ENCODE measurements at regions not wholly inside any gene's neighbourhood (a gene's known extent, or its start where the extent isn't known, plus 50 kb on each side); places are given as distances from the start of the nearest gene placed in this dataset.

DNA sequence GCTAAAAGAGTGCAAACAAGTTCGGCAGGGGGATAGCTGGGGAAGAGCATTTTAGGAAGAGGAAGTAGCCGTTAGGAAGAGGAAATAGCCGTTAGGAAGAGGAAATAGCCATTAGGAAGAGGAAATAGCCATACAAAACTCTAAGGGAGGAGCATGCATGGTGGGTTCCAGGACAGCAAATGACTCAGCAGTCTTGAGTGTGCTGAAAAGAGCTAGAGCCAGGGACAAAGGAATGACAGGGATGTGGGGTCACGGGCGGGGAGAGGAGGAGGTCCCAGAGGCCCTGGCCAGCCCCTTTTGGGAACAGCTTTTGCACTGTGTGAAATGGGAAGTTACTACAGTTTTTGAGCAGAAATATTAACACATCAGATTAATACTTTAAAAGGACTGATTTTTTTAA, 882.6 kb downstream of the TRIML1 start:
- no peak overlapping the region for H3K4me3 ChIP-seq (ENCODE audit: low read depth in 1 of 5, low read length in 5 of 5)
- peaks cover 0 to 6% (median 5%) of the 10 kb centered on the region in 5 donors for H3K4me1 ChIP-seq (ENCODE audit: control insufficient read depth in 5 of 5, insufficient read depth in 5 of 5, low read length in 5 of 5)
- no peaks in the 10 kb centered on the region for H3K27me3 ChIP-seq (ENCODE audit: control insufficient read depth in 5 of 5, insufficient read depth in 4 of 5, low read length in 5 of 5)
- H3K36me3 ChIP-seq (ENCODE audit: control insufficient read depth in 5 of 5, insufficient read depth in 5 of 5, low read length in 5 of 5), result no peaks in the 10 kb centered on the region
- H3K27ac ChIP-seq (ENCODE audit: low read depth, low read length), result no peak overlapping the region
- H3K9me3 ChIP-seq (ENCODE audit: control insufficient read depth in 5 of 5, low read length in 5 of 5), result no peaks in the 10 kb centered on the region
- H3K9ac ChIP-seq (ENCODE audit: low read length in 5 of 5), result no peak overlapping the region

DNA sequence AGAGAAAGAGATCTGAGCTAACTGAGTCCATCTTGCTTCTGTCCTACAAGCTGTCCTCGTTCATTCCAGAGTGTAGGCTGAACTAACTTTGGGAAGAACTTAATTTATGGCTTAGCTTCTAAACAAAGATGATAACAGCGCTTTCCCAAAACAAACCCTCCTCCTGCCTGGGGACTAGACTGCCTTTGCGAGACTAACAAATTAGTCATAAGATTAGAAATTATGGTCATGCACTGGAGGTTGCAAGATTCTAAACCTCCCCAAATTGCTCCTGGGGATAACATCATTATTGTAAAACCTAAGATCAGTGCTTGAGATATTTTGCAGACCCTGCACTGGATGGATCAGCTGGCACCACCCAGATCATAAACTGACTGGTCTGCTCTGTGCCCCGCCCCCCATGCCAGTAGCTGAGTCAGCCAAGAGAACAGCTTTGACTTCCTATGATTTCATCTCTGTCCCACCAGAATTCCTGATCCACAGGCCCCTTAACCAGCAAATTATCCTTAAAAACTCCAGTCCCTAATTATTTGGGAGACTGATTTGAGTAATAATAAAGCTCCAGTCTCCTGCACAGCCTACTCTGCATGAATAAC, 883.3 kb downstream of the TRIML1 start:
- Histone ChIP-seq H3K27me3 (ENCODE audit: control insufficient read depth in 5 of 5, insufficient read depth in 4 of 5, low read length in 5 of 5) (no peaks in the 10 kb centered on the region), H3K9me3 (ENCODE audit: control insufficient read depth in 5 of 5, low read length in 5 of 5) (no peaks in the 10 kb centered on the region), H3K27ac (ENCODE audit: low read depth, low read length) (no peak overlapping the region), H3K4me3 (ENCODE audit: low read depth in 1 of 5, low read length in 5 of 5) (no peak overlapping the region), H3K36me3 (ENCODE audit: control insufficient read depth in 5 of 5, insufficient read depth in 5 of 5, low read length in 5 of 5) (no peaks in the 10 kb centered on the region), H3K4me1 (ENCODE audit: control insufficient read depth in 5 of 5, insufficient read depth in 5 of 5, low read length in 5 of 5) (peaks cover 0 to 6% (median 5%) of the 10 kb centered on the region in 5 donors), H3K9ac (ENCODE audit: low read length in 5 of 5) (no peak overlapping the region)

DNA sequence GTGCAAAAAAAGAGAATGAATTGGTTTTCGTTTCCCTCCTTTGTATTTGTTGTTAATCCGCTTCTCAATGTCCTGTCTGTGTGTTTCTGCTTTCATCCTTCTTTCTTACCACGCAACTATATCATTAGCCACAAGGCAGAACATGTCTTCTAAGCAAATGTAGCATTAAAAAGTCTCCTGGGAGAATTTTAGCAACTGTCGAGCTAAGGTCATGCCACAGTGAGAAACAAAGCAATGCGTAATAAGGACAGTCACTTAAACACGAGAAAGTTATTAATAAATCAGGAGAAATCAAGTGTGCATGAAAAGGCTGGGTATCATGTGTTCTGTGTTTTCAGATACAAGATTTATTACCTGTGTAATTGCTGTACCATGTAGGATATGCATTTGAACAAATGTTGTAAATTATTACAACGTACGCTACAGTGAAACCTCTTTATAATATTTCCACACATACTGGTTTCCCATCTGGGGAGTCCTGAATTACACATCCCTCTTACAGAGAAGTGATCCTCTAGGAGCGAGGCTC, 890.8 kb downstream of the TRIML1 start:
- no peak overlapping the region for H3K4me3 ChIP-seq (ENCODE audit: low read depth in 1 of 5, low read length in 5 of 5)
- no peaks in the 10 kb centered on the region for H3K9me3 ChIP-seq (ENCODE audit: control insufficient read depth in 5 of 5, low read length in 5 of 5)
- no peak overlapping the region for H3K9ac ChIP-seq (ENCODE audit: low read length in 5 of 5)
- no peaks in the 10 kb centered on the region for H3K27me3 ChIP-seq (ENCODE audit: control insufficient read depth in 5 of 5, insufficient read depth in 4 of 5, low read length in 5 of 5)
- no peaks in the 10 kb centered on the region for H3K36me3 ChIP-seq (ENCODE audit: control insufficient read depth in 5 of 5, insufficient read depth in 5 of 5, low read length in 5 of 5)
- no peaks in the 10 kb centered on the region for H3K4me1 ChIP-seq (ENCODE audit: control insufficient read depth in 5 of 5, insufficient read depth in 5 of 5, low read length in 5 of 5)
- H3K27ac ChIP-seq (ENCODE audit: low read depth, low read length), result no peak overlapping the region

DNA sequence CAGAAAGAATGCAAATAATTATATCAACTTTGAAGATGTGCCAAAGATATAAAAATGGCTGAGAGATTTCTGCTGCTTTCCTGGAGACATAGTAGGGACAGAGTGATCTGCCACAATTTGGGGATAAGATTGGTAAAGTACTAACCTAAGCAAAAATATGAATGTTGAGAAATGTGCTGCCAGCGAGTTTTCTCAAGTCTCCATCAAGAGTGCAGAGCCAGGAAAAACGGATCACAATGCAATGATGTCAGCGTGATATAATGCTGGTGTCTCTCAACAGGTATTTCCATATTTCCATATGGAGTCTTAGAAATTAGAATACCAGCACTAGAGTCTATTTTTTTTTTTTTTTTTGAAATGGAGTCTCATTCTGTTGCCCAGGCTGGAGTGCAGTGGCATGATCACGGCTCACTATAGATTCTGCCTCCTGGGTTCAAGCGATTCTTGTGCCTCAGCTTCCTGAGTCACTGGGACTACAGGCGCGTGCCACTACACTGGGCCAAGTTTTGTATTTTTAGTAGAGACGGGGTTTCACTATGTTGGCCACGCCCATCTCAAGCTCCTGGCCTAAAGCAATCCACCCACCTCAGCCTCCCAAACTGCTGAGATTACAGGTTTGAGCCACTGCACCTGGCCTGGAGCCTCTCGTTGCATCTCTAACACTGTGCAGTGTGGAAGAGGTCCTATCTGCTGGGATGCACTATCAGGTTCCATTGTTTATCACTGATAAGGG, 893.5 kb downstream of the TRIML1 start:
- no peaks in the 10 kb centered on the region for H3K27me3 ChIP-seq (ENCODE audit: control insufficient read depth in 5 of 5, insufficient read depth in 4 of 5, low read length in 5 of 5)
- no peaks in the 10 kb centered on the region for H3K36me3 ChIP-seq (ENCODE audit: control insufficient read depth in 5 of 5, insufficient read depth in 5 of 5, low read length in 5 of 5)
- no peak overlapping the region for H3K27ac ChIP-seq (ENCODE audit: low read depth, low read length)
- H3K4me1 ChIP-seq (ENCODE audit: control insufficient read depth in 5 of 5, insufficient read depth in 5 of 5, low read length in 5 of 5), result no peaks in the 10 kb centered on the region
- no peak overlapping the region for H3K4me3 ChIP-seq (ENCODE audit: low read depth in 1 of 5, low read length in 5 of 5)
- H3K9me3 ChIP-seq (ENCODE audit: control insufficient read depth in 5 of 5, low read length in 5 of 5), result no peaks in the 10 kb centered on the region
- no peak overlapping the region for H3K9ac ChIP-seq (ENCODE audit: low read length in 5 of 5)

DNA sequence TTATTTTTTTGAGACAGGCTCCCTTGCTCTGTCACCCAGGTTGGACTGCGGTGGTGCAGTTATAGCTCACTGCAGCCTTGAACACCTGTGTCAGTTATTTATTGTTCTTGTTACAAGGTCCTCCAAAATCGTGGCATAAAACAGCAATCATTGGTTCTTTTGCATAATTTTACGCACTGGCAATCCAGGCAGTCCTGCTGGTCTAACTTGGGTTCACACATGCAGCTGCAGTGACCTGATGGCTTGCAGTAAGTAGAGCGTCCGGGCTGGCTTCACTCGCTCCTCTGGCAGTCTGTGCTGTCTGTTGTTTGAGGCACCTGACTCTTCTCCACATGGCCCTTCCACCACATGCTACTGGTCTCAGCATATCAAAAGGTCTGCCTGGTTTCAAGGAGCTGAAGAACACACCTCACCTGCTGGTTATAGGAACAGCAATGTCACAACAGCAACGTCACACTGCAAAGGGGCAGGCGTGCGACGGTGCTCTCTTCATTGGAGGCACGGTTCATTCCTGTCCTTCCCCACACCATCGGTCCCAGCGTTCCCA, 894.6 kb downstream of the TRIML1 start:
- Histone ChIP-seq H3K27me3 (ENCODE audit: control insufficient read depth in 5 of 5, insufficient read depth in 4 of 5, low read length in 5 of 5) (no peaks in the 10 kb centered on the region), H3K9me3 (ENCODE audit: control insufficient read depth in 5 of 5, low read length in 5 of 5) (no peaks in the 10 kb centered on the region), H3K4me1 (ENCODE audit: control insufficient read depth in 5 of 5, insufficient read depth in 5 of 5, low read length in 5 of 5) (no peaks in the 10 kb centered on the region), H3K9ac (ENCODE audit: low read length in 5 of 5) (no peak overlapping the region), H3K27ac (ENCODE audit: low read depth, low read length) (no peak overlapping the region), H3K36me3 (ENCODE audit: control insufficient read depth in 5 of 5, insufficient read depth in 5 of 5, low read length in 5 of 5) (no peaks in the 10 kb centered on the region), H3K4me3 (ENCODE audit: low read depth in 1 of 5, low read length in 5 of 5) (no peak overlapping the region)

DNA sequence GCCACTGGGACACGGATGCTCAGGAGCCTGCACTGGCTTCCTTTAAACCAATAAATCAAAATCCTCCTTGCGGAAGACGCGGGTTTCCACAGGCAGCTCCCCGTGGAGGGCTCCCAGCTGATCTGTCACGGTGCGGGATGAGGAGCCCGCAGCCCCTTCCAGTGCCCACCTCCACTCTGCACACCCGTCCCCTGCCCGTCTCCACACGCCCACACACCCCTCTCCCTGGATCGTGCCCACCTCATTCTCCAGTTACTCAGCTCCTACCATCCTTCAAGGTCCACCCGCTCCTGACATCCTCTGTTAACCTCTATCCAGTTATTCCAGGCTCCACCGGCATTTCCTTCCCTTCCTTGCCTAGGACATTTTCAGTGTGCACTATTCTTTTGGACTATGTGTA, 895.9 kb downstream of the TRIML1 start:
- no peaks in the 10 kb centered on the region for H3K9me3 ChIP-seq (ENCODE audit: control insufficient read depth in 5 of 5, low read length in 5 of 5)
- no peak overlapping the region for H3K9ac ChIP-seq (ENCODE audit: low read length in 5 of 5)
- H3K27me3 ChIP-seq (ENCODE audit: control insufficient read depth in 5 of 5, insufficient read depth in 4 of 5, low read length in 5 of 5), result no peaks in the 10 kb centered on the region
- H3K4me1 ChIP-seq (ENCODE audit: control insufficient read depth in 5 of 5, insufficient read depth in 5 of 5, low read length in 5 of 5), result no peaks in the 10 kb centered on the region
- H3K36me3 ChIP-seq (ENCODE audit: control insufficient read depth in 5 of 5, insufficient read depth in 5 of 5, low read length in 5 of 5), result no peaks in the 10 kb centered on the region
- no peak overlapping the region for H3K27ac ChIP-seq (ENCODE audit: low read depth, low read length)
- no peak overlapping the region for H3K4me3 ChIP-seq (ENCODE audit: low read depth in 1 of 5, low read length in 5 of 5)

DNA sequence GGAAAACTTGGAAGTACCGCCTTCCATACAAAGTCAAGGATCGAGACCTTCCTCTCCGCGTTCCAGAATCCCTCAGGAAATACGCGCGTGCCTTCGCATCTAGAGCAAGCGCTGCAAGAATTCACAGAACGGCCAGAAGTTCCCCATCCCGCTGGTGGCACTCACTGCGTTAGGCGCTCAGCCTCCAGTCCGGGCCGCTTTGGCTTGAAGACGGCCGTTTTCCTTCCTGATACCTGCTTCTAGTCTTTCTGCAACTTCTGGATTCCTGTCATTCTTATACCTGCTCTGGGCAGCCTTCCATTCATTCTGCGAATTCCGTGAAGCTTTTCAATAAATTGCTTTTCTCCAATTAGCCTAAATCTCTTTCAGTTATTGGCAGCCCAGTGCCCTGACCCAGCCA, 896.4 kb downstream of the TRIML1 start:
- no peaks in the 10 kb centered on the region for H3K9me3 ChIP-seq (ENCODE audit: control insufficient read depth in 5 of 5, low read length in 5 of 5)
- no peaks in the 10 kb centered on the region for H3K4me1 ChIP-seq (ENCODE audit: control insufficient read depth in 5 of 5, insufficient read depth in 5 of 5, low read length in 5 of 5)
- no peaks in the 10 kb centered on the region for H3K27me3 ChIP-seq (ENCODE audit: control insufficient read depth in 5 of 5, insufficient read depth in 4 of 5, low read length in 5 of 5)
- no peak overlapping the region for H3K27ac ChIP-seq (ENCODE audit: low read depth, low read length)
- H3K4me3 ChIP-seq (ENCODE audit: low read depth in 1 of 5, low read length in 5 of 5), result no peak overlapping the region
- no peak overlapping the region for H3K9ac ChIP-seq (ENCODE audit: low read length in 5 of 5)
- no peaks in the 10 kb centered on the region for H3K36me3 ChIP-seq (ENCODE audit: control insufficient read depth in 5 of 5, insufficient read depth in 5 of 5, low read length in 5 of 5)

DNA sequence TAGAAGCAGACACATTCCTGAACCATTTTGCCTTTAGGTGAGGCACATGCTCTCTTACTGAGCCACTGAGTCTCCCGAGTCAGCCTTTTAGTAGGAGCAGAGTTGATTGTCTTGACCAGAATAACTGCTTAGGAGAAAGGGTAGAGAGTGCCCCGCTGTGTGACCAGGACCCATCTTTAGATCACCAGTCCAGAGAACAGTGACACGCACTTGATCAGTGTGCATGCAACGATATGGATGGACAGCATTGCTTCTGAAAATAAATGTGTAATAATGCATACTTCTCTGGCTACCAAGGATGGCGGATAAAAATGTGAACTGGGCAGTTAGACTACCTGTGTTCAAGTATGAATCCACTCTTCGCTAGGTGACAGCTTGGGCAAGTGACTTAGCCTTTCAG, 897.7 kb downstream of the TRIML1 start:
- Histone ChIP-seq H3K9ac (ENCODE audit: low read length in 5 of 5) (no peak overlapping the region), H3K27ac (ENCODE audit: low read depth, low read length) (no peak overlapping the region), H3K36me3 (ENCODE audit: control insufficient read depth in 5 of 5, insufficient read depth in 5 of 5, low read length in 5 of 5) (no peaks in the 10 kb centered on the region), H3K4me3 (ENCODE audit: low read depth in 1 of 5, low read length in 5 of 5) (no peak overlapping the region), H3K27me3 (ENCODE audit: control insufficient read depth in 5 of 5, insufficient read depth in 4 of 5, low read length in 5 of 5) (no peaks in the 10 kb centered on the region), H3K9me3 (ENCODE audit: control insufficient read depth in 5 of 5, low read length in 5 of 5) (no peaks in the 10 kb centered on the region), H3K4me1 (ENCODE audit: control insufficient read depth in 5 of 5, insufficient read depth in 5 of 5, low read length in 5 of 5) (no peaks in the 10 kb centered on the region)

DNA sequence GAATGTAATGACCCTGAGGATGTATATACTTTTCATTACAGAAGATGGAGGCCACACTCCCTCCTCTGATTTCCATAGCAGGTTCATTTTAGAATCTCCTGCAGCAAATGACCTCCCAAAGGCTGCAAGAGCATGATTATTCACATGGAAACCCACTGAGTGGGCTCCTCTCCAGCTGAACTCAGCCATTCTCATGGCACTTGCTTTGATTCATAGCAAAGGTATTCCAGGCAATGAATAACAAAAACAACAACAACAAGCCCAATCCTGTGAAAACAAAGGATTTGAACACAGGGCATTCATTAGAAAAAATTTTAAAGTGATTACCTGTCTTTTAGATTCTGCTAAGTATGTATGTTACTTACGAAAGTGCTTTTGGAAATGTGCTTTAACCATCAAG, 894.0 kb upstream of the FRG1 start:
- Histone ChIP-seq H3K36me3 (ENCODE audit: control insufficient read depth in 5 of 5, insufficient read depth in 5 of 5, low read length in 5 of 5) (no peaks in the 10 kb centered on the region), H3K27me3 (ENCODE audit: control insufficient read depth in 5 of 5, insufficient read depth in 4 of 5, low read length in 5 of 5) (peaks cover 0 to 5% (median 2%) of the 10 kb centered on the region in 5 donors), H3K4me1 (ENCODE audit: control insufficient read depth in 5 of 5, insufficient read depth in 5 of 5, low read length in 5 of 5) (peaks cover 0 to 5% (median 3%) of the 10 kb centered on the region in 5 donors), H3K9me3 (ENCODE audit: control insufficient read depth in 5 of 5, low read length in 5 of 5) (no peaks in the 10 kb centered on the region), H3K4me3 (ENCODE audit: low read depth in 1 of 5, low read length in 5 of 5) (no peak overlapping the region), H3K27ac (ENCODE audit: low read depth, low read length) (no peak overlapping the region), H3K9ac (ENCODE audit: low read length in 5 of 5) (no peak overlapping the region)

DNA sequence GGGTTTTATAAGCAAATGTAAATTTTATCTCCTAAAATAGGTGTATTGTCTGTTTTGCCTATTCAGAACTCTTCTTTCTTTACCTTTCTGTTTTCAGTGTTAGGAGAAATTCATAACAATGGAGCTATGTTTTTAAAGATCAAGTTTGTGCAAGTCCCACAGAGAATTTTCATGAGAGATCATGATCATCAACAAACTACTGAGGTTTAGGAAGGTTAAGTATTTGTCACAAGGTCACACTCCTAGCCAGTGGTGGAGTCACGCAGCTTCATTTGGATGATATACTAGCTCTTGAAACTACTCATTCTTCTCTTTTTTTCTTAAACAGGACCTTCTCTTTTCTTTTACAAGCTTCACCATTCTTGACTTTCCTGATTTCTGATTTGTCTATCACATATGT, 892.6 kb upstream of the FRG1 start:
- peaks cover 0 to 5% (median 3%) of the 10 kb centered on the region in 5 donors for H3K4me1 ChIP-seq (ENCODE audit: control insufficient read depth in 5 of 5, insufficient read depth in 5 of 5, low read length in 5 of 5)
- H3K27ac ChIP-seq (ENCODE audit: low read depth, low read length), result no peak overlapping the region
- no peaks in the 10 kb centered on the region for H3K9me3 ChIP-seq (ENCODE audit: control insufficient read depth in 5 of 5, low read length in 5 of 5)
- no peak overlapping the region for H3K9ac ChIP-seq (ENCODE audit: low read length in 5 of 5)
- no peak overlapping the region for H3K4me3 ChIP-seq (ENCODE audit: low read depth in 1 of 5, low read length in 5 of 5)
- no peaks in the 10 kb centered on the region for H3K36me3 ChIP-seq (ENCODE audit: control insufficient read depth in 5 of 5, insufficient read depth in 5 of 5, low read length in 5 of 5)
- peaks cover 0 to 5% (median 2%) of the 10 kb centered on the region in 5 donors for H3K27me3 ChIP-seq (ENCODE audit: control insufficient read depth in 5 of 5, insufficient read depth in 4 of 5, low read length in 5 of 5)

Measured in subcutaneous abdominal adipose tissue (tissue), 5 donors.